AG04449 (cell line): ENCODE measurements at regions not wholly inside any gene's neighbourhood (a gene's known extent, or its start where the extent isn't known, plus 50 kb on each side); places are given as distances from the start of the nearest gene placed in this dataset.

Experiments
- CTCF ChIA-PET: fragments of 350-600 bp; formaldehyde crosslinking; extraction: SDS; loops from one replicate; lab custom pipeline; 2021; ENCODE audit warnings: antibody characterized with exemption; lab: Yijun Ruan, JAX
- POLR2A ChIA-PET: fragments of 400-600, 350-600 bp; formaldehyde crosslinking; extraction: SDS; loops from one replicate; lab custom pipeline; 2020; ENCODE audit warnings: antibody characterized with exemption, inconsistent platforms; lab: Yijun Ruan, JAX
- DNase-seq: peaks from one replicate; pipeline ENCODE4 v3.0.0-alpha.2; 2010; ENCODE audit warnings: low read depth, low spot score
- H3K4me3 ChIP-seq: 2 replicates; pipeline ENCODE4 v1.5.1; 2011; ENCODE audit warnings: low read depth, mild to moderate bottlenecking, control low read depth, low read length
- TF ChIP-seq, protein P1 (sequence below): IDR thresholded peaks from one replicate; pipeline ENCODE4 v1.5.1; 2011; ENCODE audit warnings: mild to moderate bottlenecking, moderate library complexity, low read length, control low read depth, inconsistent platforms; ENCODE audit not compliant: insufficient read depth; ENCODE audit errors: missing control alignments

DNA sequence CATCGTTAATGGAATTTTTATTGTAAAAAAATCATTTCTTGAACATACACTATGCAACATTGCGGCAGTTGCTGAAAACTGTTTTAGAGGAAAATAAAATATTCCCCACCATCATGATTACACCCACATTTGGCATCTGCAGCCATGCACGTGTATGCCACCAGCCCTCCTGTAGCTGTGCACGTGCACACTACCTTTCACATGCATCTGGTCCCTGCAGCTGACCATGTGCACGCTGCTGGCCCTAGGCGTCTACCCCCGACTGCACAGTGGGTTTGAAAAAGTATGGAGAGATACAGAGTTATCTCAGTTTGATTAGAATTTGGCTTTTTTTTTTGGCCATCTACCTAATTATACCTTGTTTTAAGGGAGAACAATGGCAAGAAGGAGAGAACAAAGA is 569.8 kb upstream of the IGFBP7 start:
- ChIA-PET CTCF (no interaction called here), POLR2A (no interaction called here)
- TF ChIP-seq, protein P1, sequence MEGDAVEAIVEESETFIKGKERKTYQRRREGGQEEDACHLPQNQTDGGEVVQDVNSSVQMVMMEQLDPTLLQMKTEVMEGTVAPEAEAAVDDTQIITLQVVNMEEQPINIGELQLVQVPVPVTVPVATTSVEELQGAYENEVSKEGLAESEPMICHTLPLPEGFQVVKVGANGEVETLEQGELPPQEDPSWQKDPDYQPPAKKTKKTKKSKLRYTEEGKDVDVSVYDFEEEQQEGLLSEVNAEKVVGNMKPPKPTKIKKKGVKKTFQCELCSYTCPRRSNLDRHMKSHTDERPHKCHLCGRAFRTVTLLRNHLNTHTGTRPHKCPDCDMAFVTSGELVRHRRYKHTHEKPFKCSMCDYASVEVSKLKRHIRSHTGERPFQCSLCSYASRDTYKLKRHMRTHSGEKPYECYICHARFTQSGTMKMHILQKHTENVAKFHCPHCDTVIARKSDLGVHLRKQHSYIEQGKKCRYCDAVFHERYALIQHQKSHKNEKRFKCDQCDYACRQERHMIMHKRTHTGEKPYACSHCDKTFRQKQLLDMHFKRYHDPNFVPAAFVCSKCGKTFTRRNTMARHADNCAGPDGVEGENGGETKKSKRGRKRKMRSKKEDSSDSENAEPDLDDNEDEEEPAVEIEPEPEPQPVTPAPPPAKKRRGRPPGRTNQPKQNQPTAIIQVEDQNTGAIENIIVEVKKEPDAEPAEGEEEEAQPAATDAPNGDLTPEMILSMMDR: no peak
- no peak overlapping the region for H3K4me3 ChIP-seq
- DNase-seq: no peak

DNA sequence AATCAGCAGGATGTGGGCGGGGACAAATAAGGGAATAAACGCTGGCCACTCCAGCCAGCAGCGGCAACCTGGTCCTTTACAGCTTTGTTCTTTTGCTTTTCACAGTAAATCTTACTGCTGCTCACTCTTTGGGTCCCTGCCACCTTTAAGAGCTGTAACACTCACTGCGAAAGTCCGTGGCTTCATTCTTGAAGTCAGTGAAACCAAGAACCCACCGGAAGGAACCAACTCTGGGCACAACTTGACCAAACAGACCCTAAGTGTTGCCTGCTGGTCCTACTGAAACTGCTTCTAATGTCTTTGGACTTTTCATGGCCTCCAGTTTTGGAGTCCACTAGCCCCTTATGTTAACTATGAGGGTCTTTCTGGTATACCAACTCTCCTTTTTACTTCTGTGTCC is 566.2 kb upstream of the IGFBP7 start:
- H3K4me3 ChIP-seq: no peak overlapping the region
- TF ChIP-seq, protein P1: no peak
- ChIA-PET POLR2A (no interaction called here), CTCF (interaction anchor here (1.0 kb wide), 1 partner anchor 513 kb away, joined by 3 read pairs; no protein-coding TSS in a partner anchor)
- DNase-seq: no peak

DNA sequence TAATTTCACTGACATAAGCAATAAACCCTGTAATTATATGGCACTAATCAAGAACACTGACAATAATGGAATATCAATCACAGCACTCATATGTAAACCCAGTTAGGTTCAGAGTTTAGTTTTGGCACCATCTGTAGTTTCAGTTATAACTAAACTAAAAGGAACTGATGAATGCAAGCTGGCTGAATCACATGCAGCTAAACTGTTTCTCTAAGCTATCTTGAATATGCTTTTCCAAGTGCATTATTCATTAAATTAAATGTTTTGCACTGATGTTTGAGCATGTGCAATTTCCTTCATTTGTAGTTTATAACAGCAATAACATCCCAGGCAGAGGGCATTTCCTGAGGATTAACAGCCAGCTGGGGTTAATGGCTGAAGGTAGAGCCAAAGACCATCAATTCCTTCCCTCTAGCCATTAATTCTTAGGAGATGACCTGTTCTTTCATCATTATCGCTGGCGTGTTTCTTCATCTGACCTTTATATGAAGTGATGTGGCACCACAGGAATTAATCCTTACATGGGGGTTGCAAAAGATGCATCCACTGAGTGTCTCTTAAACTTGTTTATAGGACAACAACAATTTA is 562.8 kb upstream of the IGFBP7 start:
- POLR2A ChIA-PET: no interaction called here
- TF ChIP-seq, protein P1: no peak
- CTCF ChIA-PET: no interaction called here
- DNase-seq: no peak
- H3K4me3 ChIP-seq: no peak overlapping the region

- ChIA-PET POLR2A (no interaction called here), CTCF (no interaction called here)
- no peak overlapping the region for H3K4me3 ChIP-seq
- TF ChIP-seq, protein P1: no peak
- DNase-seq: no peak
Measured at GRCh38 chr4:57668621-57669020, 558.4 kb upstream of the IGFBP7 start.

GRCh38 chr4:57665806-57666205 is 555.6 kb upstream of the IGFBP7 start:
- no peak overlapping the region for H3K4me3 ChIP-seq
- ChIA-PET POLR2A (no interaction called here), CTCF (no interaction called here)
- TF ChIP-seq, protein P1: no peak
- DNase-seq: no peak

- no peak for DNase-seq
- no peak overlapping the region for H3K4me3 ChIP-seq
- ChIA-PET POLR2A (no interaction called here), CTCF (no interaction called here)
- TF ChIP-seq, protein P1: no peak
Measured at GRCh38 chr4:57661517-57662090, 551.4 kb upstream of the IGFBP7 start.
